ENCODE measurements at regions not wholly inside any gene's neighbourhood (a gene's known extent, or its start where the extent isn't known, plus 50 kb on each side); places are given as distances from the start of the nearest gene placed in this dataset.

GRCh38 chr3:70861234-70861633 is 548.8 kb upstream of the MDFIC2 start:
- no peak overlapping the region for H3K4me3 ChIP-seq (ENCODE audit: low read length)
- TF ChIP-seq CTCF (conservative IDR thresholded peaks at IDR 0.05; ENCODE audit: low read depth, low read length), result no peak

GRCh38 chr3:70857916-70858315 is 545.5 kb upstream of the MDFIC2 start:
- peak; percentile 79 for DNase-seq (ENCODE audit: low read depth)
- no peak for TF ChIP-seq CTCF (conservative IDR thresholded peaks at IDR 0.05; ENCODE audit: low read depth, low read length)
- no peak overlapping the region for H3K4me3 ChIP-seq (ENCODE audit: low read length)

More at GRCh38 chr3:70861234-70861633, 548.8 kb upstream of the MDFIC2 start:
- no peak for DNase-seq (ENCODE audit: low read depth)

- no peak overlapping the region for H3K4me3 ChIP-seq (ENCODE audit: low read length)
- DNase-seq (ENCODE audit: low read depth), result peak; percentile 88
- TF ChIP-seq CTCF (conservative IDR thresholded peaks at IDR 0.05; ENCODE audit: low read depth, low read length), result no peak
These were observed 544.1 kb upstream of the MDFIC2 start for GRCh38 chr3:70856414-70857162.

- TF ChIP-seq CTCF (conservative IDR thresholded peaks at IDR 0.05; ENCODE audit: low read depth, low read length), result no peak
- H3K4me3 ChIP-seq (ENCODE audit: low read length), result no peak overlapping the region
- DNase-seq (ENCODE audit: low read depth), result no peak
These were observed 542.7 kb upstream of the MDFIC2 start for GRCh38 chr3:70855149-70855548.

GRCh38 chr3:70854108-70854507 is 541.7 kb upstream of the MDFIC2 start:
- TF ChIP-seq CTCF (conservative IDR thresholded peaks at IDR 0.05; ENCODE audit: low read depth, low read length), result no peak
- no peak overlapping the region for H3K4me3 ChIP-seq (ENCODE audit: low read length)
- DNase-seq (ENCODE audit: low read depth), result no peak

- no peak overlapping the region for H3K4me3 ChIP-seq (ENCODE audit: low read length)
- no peak for TF ChIP-seq CTCF (conservative IDR thresholded peaks at IDR 0.05; ENCODE audit: low read depth, low read length)
- DNase-seq (ENCODE audit: low read depth), result no peak
These were observed 540.9 kb upstream of the MDFIC2 start for GRCh38 chr3:70853161-70853944.
